ENCODE measurements at regions not wholly inside any gene's neighbourhood (a gene's known extent, or its start where the extent isn't known, plus 50 kb on each side); places are given as distances from the start of the nearest gene placed in this dataset.

- no peak for DNase-seq
These were observed 73.8 kb upstream of the ATP1A1 start for GRCh38 chr1:116299248-116299647.

- DNase-seq, result no peak
These were observed 70.8 kb upstream of the ATP1A1 start for GRCh38 chr1:116302281-116302680.

GRCh38 chr1:116306102-116306501 lies 66.9 kb upstream of the ATP1A1 start:
- no peak for DNase-seq

GRCh38 chr1:116306840-116307442 lies 66.1 kb upstream of the ATP1A1 start:
- no peak for DNase-seq

GRCh38 chr1:116308276-116308675 lies 64.8 kb upstream of the ATP1A1 start:
- no peak for DNase-seq

GRCh38 chr1:116309090-116309870 lies 63.8 kb upstream of the ATP1A1 start:
- no peak for DNase-seq

GRCh38 chr1:116310180-116310579 lies 62.9 kb upstream of the ATP1A1 start:
- DNase-seq, result no peak

GRCh38 chr1:116311193-116311592 lies 61.9 kb upstream of the ATP1A1 start:
- no peak for DNase-seq

- DNase-seq, result no peak
These were observed 61.0 kb upstream of the ATP1A1 start for GRCh38 chr1:116311756-116312680.

GRCh38 chr1:116312681-116313069 lies 60.4 kb upstream of the ATP1A1 start:
- DNase-seq, result no peak

GRCh38 chr1:116313776-116314175 lies 59.3 kb upstream of the ATP1A1 start:
- DNase-seq, result no peak

GRCh38 chr1:116314305-116314919 lies 58.6 kb upstream of the ATP1A1 start:
- no peak for DNase-seq

- no peak for DNase-seq
These were observed 56.7 kb upstream of the ATP1A1 start for GRCh38 chr1:116316373-116316772.

GRCh38 chr1:116318897-116319296 lies 54.1 kb upstream of the ATP1A1 start:
- DNase-seq, result no peak

- DNase-seq, result no peak
These were observed 52.2 kb upstream of the ATP1A1 start for GRCh38 chr1:116320874-116321273.

- no peak for DNase-seq
These were observed 51.3 kb upstream of the ATP1A1 start for GRCh38 chr1:116321766-116322175.

GRCh38 chr1:116322752-116323405 lies 50.2 kb upstream of the ATP1A1 start:
- no peak for DNase-seq

Data from activated CD4-positive, alpha-beta T cell treated with anti-CD3 and anti-CD28 coated beads, Interleukin-10, Interleukin-2, amounts not matched to agents 100 ng/mL and 50 ng/mL, durations not matched to agents 16 hours and 8 hours (primary cell).